Panc1 (cell line): ENCODE measurements at regions not wholly inside any gene's neighbourhood (a gene's known extent, or its start where the extent isn't known, plus 50 kb on each side); places are given as distances from the start of the nearest gene placed in this dataset.

Experiments
- CTCF ChIP-seq: fragments of 450-650 bp; IDR thresholded peaks from 2 replicates; pipeline ENCODE4 v1.5.1; 2017; ENCODE audit warnings: mild to moderate bottlenecking
- POLR2AphosphoS5 ChIP-seq: IDR thresholded peaks from 2 replicates; pipeline ENCODE4 v1.6.1; 2012; ENCODE audit warnings: mild to moderate bottlenecking, low read depth, low read length, moderate library complexity
- REST ChIP-seq, 2 experiments: IDR thresholded peaks; 2 replicates each; pipeline ENCODE4 v1.6.1; 2011 to 2012; ENCODE audit warnings: low read depth in 2 of 2, control low read depth in 1 of 2, low read length in 1 of 2, mild to moderate bottlenecking in 1 of 2, moderate library complexity in 1 of 2; ENCODE audit not compliant: insufficient read depth in 1 of 2

GRCh38 chr2:134141598-134142340 lies 112.1 kb upstream of the MGAT5 start:
- no peak for TF ChIP-seq POLR2AphosphoS5
- TF ChIP-seq CTCF: no peak
- TF ChIP-seq REST (IDR thresholded peaks at IDR 0.05; ENCODE audit: insufficient read depth in 1 of 2, low read depth in 2 of 2, low read length in 1 of 2): no peak
